HT-29 (cell line): ENCODE measurements at regions not wholly inside any gene's neighbourhood (a gene's known extent, or its start where the extent isn't known, plus 50 kb on each side); places are given as distances from the start of the nearest gene placed in this dataset.

Experiments used
- DNase-seq: peaks from one replicate; pipeline ENCODE4 v3.0.0-alpha.2; 2015; ENCODE audit warnings: low spot score

- no peak for DNase-seq
Measured at GRCh38 chr7:52705768-52706167, 329.7 kb upstream of the POM121L12 start.

- no peak for DNase-seq
Measured at GRCh38 chr7:52700349-52700748, 335.1 kb upstream of the POM121L12 start.

GRCh38 chr7:52695973-52696595 lies 339.3 kb upstream of the POM121L12 start:
- DNase-seq, result no peak

GRCh38 chr7:52691257-52691656 lies 344.2 kb upstream of the POM121L12 start:
- DNase-seq, result no peak

GRCh38 chr7:52689912-52690311 lies 345.5 kb upstream of the POM121L12 start:
- DNase-seq, result no peak

GRCh38 chr7:52685333-52685732 lies 350.1 kb upstream of the POM121L12 start:
- DNase-seq, result no peak

- DNase-seq, result no peak
Measured at GRCh38 chr7:52684388-52684787, 351.0 kb upstream of the POM121L12 start.

GRCh38 chr7:52682993-52683392 lies 352.4 kb upstream of the POM121L12 start:
- no peak for DNase-seq

GRCh38 chr7:52670608-52671225 lies 364.7 kb upstream of the POM121L12 start:
- DNase-seq, result no peak

GRCh38 chr7:52669031-52669430 lies 366.4 kb upstream of the POM121L12 start:
- DNase-seq, result no peak

GRCh38 chr7:52668435-52668834 lies 367.0 kb upstream of the POM121L12 start:
- no peak for DNase-seq

GRCh38 chr7:52659178-52659577 lies 376.3 kb upstream of the POM121L12 start:
- no peak for DNase-seq

- DNase-seq, result no peak
Measured at GRCh38 chr7:52656098-52656497, 379.3 kb upstream of the POM121L12 start.

- no peak for DNase-seq
Measured at GRCh38 chr7:52652621-52653020, 382.8 kb upstream of the POM121L12 start.

- no peak for DNase-seq
Measured at GRCh38 chr7:52648872-52649271, 386.6 kb upstream of the POM121L12 start.

GRCh38 chr7:52647046-52647445 lies 388.4 kb upstream of the POM121L12 start:
- DNase-seq, result no peak

- DNase-seq, result no peak
Measured at GRCh38 chr7:52639981-52640380, 395.5 kb upstream of the POM121L12 start.

GRCh38 chr7:52639126-52639525 lies 396.3 kb upstream of the POM121L12 start:
- DNase-seq, result no peak

- DNase-seq, result peak; percentile 24
Measured at GRCh38 chr7:52635021-52635420, 400.4 kb upstream of the POM121L12 start.

GRCh38 chr7:52620849-52621248 lies 414.6 kb upstream of the POM121L12 start:
- DNase-seq, result no peak

GRCh38 chr7:52616552-52616951 lies 418.9 kb upstream of the POM121L12 start:
- DNase-seq, result no peak

GRCh38 chr7:52615021-52615695 lies 420.3 kb upstream of the POM121L12 start:
- DNase-seq, result no peak

GRCh38 chr7:52609511-52609910 lies 425.9 kb upstream of the POM121L12 start:
- DNase-seq, result no peak
